ENCODE measurements at regions not wholly inside any gene's neighbourhood (a gene's known extent, or its start where the extent isn't known, plus 50 kb on each side); places are given as distances from the start of the nearest gene placed in this dataset.

GRCh38 chr9:82108941-82109340, 120.4 kb downstream of the SPATA31D1 start:
- H3K9me3 ChIP-seq (ENCODE audit: insufficient read depth, low read depth, low read length): no peaks in the 10 kb centered on the region
- H3F3A ChIP-seq (ENCODE audit: low read depth): no peaks in the 10 kb centered on the region
- no peaks in the 10 kb centered on the region for H4K20me1 ChIP-seq (ENCODE audit: insufficient read depth, low read length, poor library complexity, severe bottlenecking)
- no peak overlapping the region for H2AFZ ChIP-seq (ENCODE audit: low read length)
- no peak overlapping the region for H3K4me3 ChIP-seq (ENCODE audit: low read length, poor library complexity, severe bottlenecking)
- no peak overlapping the region for H3K9ac ChIP-seq (ENCODE audit: low read depth, low read length, poor library complexity, severe bottlenecking)
- H3K4me1 ChIP-seq (ENCODE audit: insufficient read depth, low read length, poor library complexity, severe bottlenecking): no peaks in the 10 kb centered on the region
- H3K9me2 ChIP-seq (replicated peaks; ENCODE audit: low read depth, low read length): no peaks in the 10 kb centered on the region
- no peak for TF ChIP-seq EZH2phosphoT487 (IDR thresholded peaks at IDR 0.05; ENCODE audit: borderline replicate concordance)
- no peaks in the 10 kb centered on the region for H3K79me2 ChIP-seq (ENCODE audit: insufficient read depth, low read length)
- no peak overlapping the region for H3K4me2 ChIP-seq (ENCODE audit: low read depth, low read length, poor library complexity, severe bottlenecking)
- H3K36me3 ChIP-seq (ENCODE audit: insufficient read depth, low read length): no peaks in the 10 kb centered on the region
- H3K27me3 ChIP-seq (ENCODE audit: insufficient read depth, low read length, poor library complexity, severe bottlenecking): no peaks in the 10 kb centered on the region

GRCh38 chr9:82109626-82110025, 121.1 kb downstream of the SPATA31D1 start:
- no peak overlapping the region for H3K4me3 ChIP-seq (ENCODE audit: low read length, poor library complexity, severe bottlenecking)
- no peaks in the 10 kb centered on the region for H4K20me1 ChIP-seq (ENCODE audit: insufficient read depth, low read length, poor library complexity, severe bottlenecking)
- TF ChIP-seq CTCF (conservative IDR thresholded peaks at IDR 0.05; ENCODE audit: low read length) (no peak), EZH2phosphoT487 (IDR thresholded peaks at IDR 0.05; ENCODE audit: borderline replicate concordance) (no peak)
- H3K9me2 ChIP-seq (replicated peaks; ENCODE audit: low read depth, low read length): no peaks in the 10 kb centered on the region
- H3K79me2 ChIP-seq (ENCODE audit: insufficient read depth, low read length): no peaks in the 10 kb centered on the region
- no peaks in the 10 kb centered on the region for H3K9me3 ChIP-seq (ENCODE audit: insufficient read depth, low read depth, low read length)
- H3F3A ChIP-seq (ENCODE audit: low read depth): no peaks in the 10 kb centered on the region
- H3K4me1 ChIP-seq (ENCODE audit: insufficient read depth, low read length, poor library complexity, severe bottlenecking): no peaks in the 10 kb centered on the region
- no peak overlapping the region for H3K9ac ChIP-seq (ENCODE audit: low read depth, low read length, poor library complexity, severe bottlenecking)
- no peak overlapping the region for H2AFZ ChIP-seq (ENCODE audit: low read length)
- no peak overlapping the region for H3K4me2 ChIP-seq (ENCODE audit: low read depth, low read length, poor library complexity, severe bottlenecking)
- no peaks in the 10 kb centered on the region for H3K36me3 ChIP-seq (ENCODE audit: insufficient read depth, low read length)
- H3K27me3 ChIP-seq (ENCODE audit: insufficient read depth, low read length, poor library complexity, severe bottlenecking): no peaks in the 10 kb centered on the region

- Histone ChIP-seq H3K36me3 (ENCODE audit: insufficient read depth, low read length) (no peaks in the 10 kb centered on the region), H3F3A (ENCODE audit: low read depth) (no peaks in the 10 kb centered on the region), H3K79me2 (ENCODE audit: insufficient read depth, low read length) (no peaks in the 10 kb centered on the region), H3K4me2 (ENCODE audit: low read depth, low read length, poor library complexity, severe bottlenecking) (no peak overlapping the region), H2AFZ (ENCODE audit: low read length) (no peak overlapping the region), H3K27me3 (ENCODE audit: insufficient read depth, low read length, poor library complexity, severe bottlenecking) (no peaks in the 10 kb centered on the region), H3K9me3 (ENCODE audit: insufficient read depth, low read depth, low read length) (no peaks in the 10 kb centered on the region), H4K20me1 (ENCODE audit: insufficient read depth, low read length, poor library complexity, severe bottlenecking) (no peaks in the 10 kb centered on the region), H3K4me1 (ENCODE audit: insufficient read depth, low read length, poor library complexity, severe bottlenecking) (no peaks in the 10 kb centered on the region), H3K4me3 (ENCODE audit: low read length, poor library complexity, severe bottlenecking) (no peak overlapping the region), H3K9me2 (replicated peaks; ENCODE audit: low read depth, low read length) (no peaks in the 10 kb centered on the region), H3K9ac (ENCODE audit: low read depth, low read length, poor library complexity, severe bottlenecking) (no peak overlapping the region)
- TF ChIP-seq CTCF (conservative IDR thresholded peaks at IDR 0.05; ENCODE audit: low read length) (no peak), EZH2phosphoT487 (IDR thresholded peaks at IDR 0.05; ENCODE audit: borderline replicate concordance) (no peak)
Measured at GRCh38 chr9:82110881-82111280, 122.3 kb downstream of the SPATA31D1 start.

- Histone ChIP-seq H3F3A (ENCODE audit: low read depth) (no peaks in the 10 kb centered on the region), H3K4me2 (ENCODE audit: low read depth, low read length, poor library complexity, severe bottlenecking) (no peak overlapping the region), H3K4me3 (ENCODE audit: low read length, poor library complexity, severe bottlenecking) (no peak overlapping the region), H3K9me3 (ENCODE audit: insufficient read depth, low read depth, low read length) (no peaks in the 10 kb centered on the region), H3K4me1 (ENCODE audit: insufficient read depth, low read length, poor library complexity, severe bottlenecking) (no peaks in the 10 kb centered on the region), H2AFZ (ENCODE audit: low read length) (no peak overlapping the region), H4K20me1 (ENCODE audit: insufficient read depth, low read length, poor library complexity, severe bottlenecking) (no peaks in the 10 kb centered on the region), H3K27me3 (ENCODE audit: insufficient read depth, low read length, poor library complexity, severe bottlenecking) (no peaks in the 10 kb centered on the region), H3K9ac (ENCODE audit: low read depth, low read length, poor library complexity, severe bottlenecking) (no peak overlapping the region), H3K36me3 (ENCODE audit: insufficient read depth, low read length) (no peaks in the 10 kb centered on the region), H3K79me2 (ENCODE audit: insufficient read depth, low read length) (no peaks in the 10 kb centered on the region), H3K9me2 (replicated peaks; ENCODE audit: low read depth, low read length) (no peaks in the 10 kb centered on the region)
- no peak for TF ChIP-seq CTCF (conservative IDR thresholded peaks at IDR 0.05; ENCODE audit: low read length)
- TF ChIP-seq EZH2phosphoT487 (IDR thresholded peaks at IDR 0.05; ENCODE audit: borderline replicate concordance): no peak
Measured at GRCh38 chr9:82115331-82115730, 126.8 kb downstream of the SPATA31D1 start.

All from Loucy (cell line).